ENCODE measurements at regions not wholly inside any gene's neighbourhood (a gene's known extent, or its start where the extent isn't known, plus 50 kb on each side); places are given as distances from the start of the nearest gene placed in this dataset.

- TF ChIP-seq ZFX (IDR thresholded peaks at IDR 0.05; ENCODE audit: borderline replicate concordance), result no peak
- TF ChIP-seq CTCF (IDR thresholded peaks at IDR 0.05), result no peak
- H3K27ac ChIP-seq, result no peak overlapping the region
These were observed 182.1 kb upstream of the OPRM1 start for GRCh38 chr6:153856929-153857376.

- no peak overlapping the region for H3K27ac ChIP-seq
- TF ChIP-seq CTCF (IDR thresholded peaks at IDR 0.05) (no peak), ZFX (IDR thresholded peaks at IDR 0.05; ENCODE audit: borderline replicate concordance) (no peak)
These were observed 186.6 kb upstream of the OPRM1 start for GRCh38 chr6:153852481-153852880.

- no peak overlapping the region for H3K27ac ChIP-seq
- TF ChIP-seq ZFX (IDR thresholded peaks at IDR 0.05; ENCODE audit: borderline replicate concordance) (no peak), CTCF (IDR thresholded peaks at IDR 0.05) (no peak)
These were observed 187.0 kb upstream of the OPRM1 start for GRCh38 chr6:153852034-153852433.

GRCh38 chr6:153849072-153849779 lies 189.8 kb upstream of the OPRM1 start:
- no peak overlapping the region for H3K27ac ChIP-seq
- TF ChIP-seq CTCF (IDR thresholded peaks at IDR 0.05) (no peak), ZFX (IDR thresholded peaks at IDR 0.05; ENCODE audit: borderline replicate concordance) (no peak)

GRCh38 chr6:153843420-153843819 lies 195.6 kb upstream of the OPRM1 start:
- TF ChIP-seq ZFX (IDR thresholded peaks at IDR 0.05; ENCODE audit: borderline replicate concordance) (no peak), CTCF (IDR thresholded peaks at IDR 0.05) (no peak)
- no peak overlapping the region for H3K27ac ChIP-seq

GRCh38 chr6:153842491-153842890 lies 196.5 kb upstream of the OPRM1 start:
- TF ChIP-seq CTCF (IDR thresholded peaks at IDR 0.05) (no peak), ZFX (IDR thresholded peaks at IDR 0.05; ENCODE audit: borderline replicate concordance) (no peak)
- no peak overlapping the region for H3K27ac ChIP-seq

- no peak for TF ChIP-seq ZFX (IDR thresholded peaks at IDR 0.05; ENCODE audit: borderline replicate concordance)
- no peak for TF ChIP-seq CTCF (IDR thresholded peaks at IDR 0.05)
- no peak overlapping the region for H3K27ac ChIP-seq
These were observed 198.8 kb upstream of the OPRM1 start for GRCh38 chr6:153840039-153840850.
